Upper lobe of left lung (tissue), 6 donors: ENCODE measurements at regions not wholly inside any gene's neighbourhood (a gene's known extent, or its start where the extent isn't known, plus 50 kb on each side); places are given as distances from the start of the nearest gene placed in this dataset.
A peak's percentile ranks its signal among the peaks of the same experiment; 100 is the strongest.
"Not testable (repeated sequence)": the region's sequence is repeated elsewhere in the genome, so short reads cannot be mapped to it uniquely, and the experiment has no call there.

Experiments used
- ATAC-seq, 2 donors: fragments of 200-7000 bp; cut with Tn5 transposase; one replicate each; pipeline ENCODE4 v1.9.1; 2022; ENCODE audit warnings: mild to moderate bottlenecking in 2 of 2, moderate library complexity in 2 of 2; ENCODE audit not compliant: low FRiP score in 2 of 2
- DNase-seq, 2 donors: peaks; one replicate each; pipeline ENCODE4 v3.0.0-alpha.2; 2019 to 2020
- H3K27ac ChIP-seq, 4 donors: fragments of 200-600 bp; sonication (generic); one replicate each; pipeline ENCODE4 v1.5.1; 2016 to 2019
- H3K27me3 ChIP-seq, 4 donors: fragments of 200-600 bp; sonication (generic); one replicate each; pipeline ENCODE4 v1.5.1; 2017 to 2019
- H3K36me3 ChIP-seq, 4 donors: fragments of 200-600 bp; sonication (generic); one replicate each; pipeline ENCODE4 v1.5.1; 2016 to 2019
- H3K4me1 ChIP-seq, 4 donors: fragments of 200-600 bp; sonication (generic); one replicate each; pipeline ENCODE4 v1.5.1; 2018 to 2019
- H3K4me3 ChIP-seq, 4 donors: fragments of 200-600 bp; sonication (generic); one replicate each; pipeline ENCODE4 v1.5.1; 2017 to 2019; ENCODE audit warnings: mild to moderate bottlenecking in 2 of 4, moderate library complexity in 1 of 4
- H3K9me3 ChIP-seq, 4 donors: fragments of 200-600 bp; sonication (generic); one replicate each; pipeline ENCODE4 v1.5.1; 2018 to 2019
- CTCF ChIP-seq, 6 experiments: fragments of 450-650 bp in 4 of 6; fragments of 200-600 bp in 2 of 6; sonication (generic) in 2 of 6; IDR thresholded peaks; one replicate each; pipeline ENCODE4 v1.5.1; 2016 to 2019; ENCODE audit warnings: antibody characterized with exemption in 6 of 6
- EP300 ChIP-seq, 4 donors: sonication (generic); formaldehyde crosslinking; IDR thresholded peaks; one replicate each; pipeline ENCODE4 v1.5.1; 2017; ENCODE audit warnings: antibody characterized with exemption in 4 of 4, control low read depth in 2 of 4
- POLR2A ChIP-seq, 4 donors: fragments of 450-650 bp; IDR thresholded peaks; one replicate each; pipeline ENCODE4 v1.5.1; 2016 to 2017; ENCODE audit warnings: antibody characterized with exemption in 4 of 4, mild to moderate bottlenecking in 2 of 4
- POLR2AphosphoS5 ChIP-seq, 2 donors: sonication (generic); formaldehyde crosslinking; IDR thresholded peaks; one replicate each; pipeline ENCODE4 v1.5.1; 2017; ENCODE audit warnings: antibody characterized with exemption in 2 of 2
- WGBS, 2 donors: methylation state at CpG; one replicate each; pipeline ENCODE4 v1.1.5; 2017 to 2018; 5-methylcytosine and 5-hydroxymethylcytosine counted together
- donor health status: DM: no; HTN: no; CAD: no; lungs with moderate emphysema.
- donor health status: DM: no; HTN: yes; CAD: no; lungs with severe emphysema.

GRCh38 chr12:59056966-59057365 is 136.7 kb upstream of the LRIG3 start:
- Histone ChIP-seq H3K9me3 (no peaks in the 10 kb centered on the region), H3K4me1 (no peaks in the 10 kb centered on the region), H3K4me3 (no peak overlapping the region), H3K36me3 (no peaks in the 10 kb centered on the region), H3K27me3 (no peaks in the 10 kb centered on the region), H3K27ac (no peak overlapping the region)
- DNase-seq (no peak), ATAC-seq (no peak)
- WGBS, 2 donors: 74 to 77% methylated on average over 3 of the region's 3 CpGs
- TF ChIP-seq CTCF (IDR thresholded peaks at IDR 0.05): no peak
- TF ChIP-seq EP300 (IDR thresholded peaks at IDR 0.05): no peak
- no peak for TF ChIP-seq POLR2A (IDR thresholded peaks at IDR 0.05)
- TF ChIP-seq POLR2AphosphoS5 (IDR thresholded peaks at IDR 0.05): no peak

GRCh38 chr12:59055204-59055860 is 135.0 kb upstream of the LRIG3 start:
- no peaks in the 10 kb centered on the region for H3K36me3 ChIP-seq

GRCh38 chr12:59053266-59053899 is 133.1 kb upstream of the LRIG3 start:
- H3K27ac ChIP-seq, H3K36me3 ChIP-seq, DNase-seq, H3K27me3 ChIP-seq, H3K4me1 ChIP-seq, ATAC-seq, H3K9me3 ChIP-seq, H3K4me3 ChIP-seq: not testable (repeated sequence)
- WGBS, 2 donors: 76 to 83% methylated on average over 11 of the region's 11 CpGs

More at GRCh38 chr12:59055204-59055860, 135.0 kb upstream of the LRIG3 start:
- H3K27me3 ChIP-seq: no peaks in the 10 kb centered on the region
- DNase-seq (no peak), ATAC-seq (peak in 1 of 2 donors; percentile 69)
- TF ChIP-seq CTCF (IDR thresholded peaks at IDR 0.05): no peak
- TF ChIP-seq POLR2A (IDR thresholded peaks at IDR 0.05): no peak
- no peak for TF ChIP-seq POLR2AphosphoS5 (IDR thresholded peaks at IDR 0.05)
- TF ChIP-seq EP300 (IDR thresholded peaks at IDR 0.05): no peak
- no peak overlapping the region for H3K27ac ChIP-seq
- H3K9me3 ChIP-seq: no peaks in the 10 kb centered on the region
- 35 to 41% methylated on average over 1 of the region's 1 CpG for WGBS, 2 donors
- no peaks in the 10 kb centered on the region for H3K4me1 ChIP-seq
- H3K4me3 ChIP-seq: no peak overlapping the region

- Histone ChIP-seq H3K27me3 (no peaks in the 10 kb centered on the region), H3K27ac (no peak overlapping the region), H3K36me3 (no peaks in the 10 kb centered on the region), H3K9me3 (no peaks in the 10 kb centered on the region), H3K4me3 (no peak overlapping the region), H3K4me1 (peaks cover 0 to 2% (median 0%) of the 10 kb centered on the region in 4 donors)
- ATAC-seq (no peak), DNase-seq (no peak)
- WGBS, 2 donors: 55 to 72% methylated on average over 2 of the region's 2 CpGs
- TF ChIP-seq CTCF (IDR thresholded peaks at IDR 0.05) (no peak), EP300 (IDR thresholded peaks at IDR 0.05) (no peak), POLR2AphosphoS5 (IDR thresholded peaks at IDR 0.05) (no peak), POLR2A (IDR thresholded peaks at IDR 0.05) (no peak)
These were observed 126.6 kb upstream of the LRIG3 start for GRCh38 chr12:59046763-59047534.

DNA sequence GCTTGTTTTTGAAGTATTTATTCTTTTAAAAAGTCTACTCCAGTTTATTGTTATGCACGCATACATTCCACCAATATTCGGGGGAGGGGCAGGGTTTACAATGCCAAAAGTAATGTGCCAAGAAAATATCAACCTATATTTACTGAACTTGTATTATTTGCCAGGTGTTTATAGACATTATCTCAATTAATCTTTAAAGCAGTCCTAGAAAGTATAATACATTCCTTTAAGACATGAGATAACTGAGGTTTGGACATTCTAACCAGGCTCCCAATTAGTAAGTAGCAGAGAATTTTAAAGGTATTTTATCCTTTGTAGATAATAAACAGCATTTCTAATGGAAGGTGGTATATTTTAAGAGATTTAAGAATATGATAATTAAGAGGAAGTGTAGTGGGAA is 124.5 kb upstream of the LRIG3 start:
- DNase-seq: no peak
- WGBS, 2 donors: 80 to 84% methylated on average over 2 of the region's 2 CpGs
- no peaks in the 10 kb centered on the region for H3K36me3 ChIP-seq
- H3K27me3 ChIP-seq: no peaks in the 10 kb centered on the region
- TF ChIP-seq POLR2AphosphoS5 (IDR thresholded peaks at IDR 0.05): no peak
- TF ChIP-seq POLR2A (IDR thresholded peaks at IDR 0.05): no peak
- no peak for TF ChIP-seq CTCF (IDR thresholded peaks at IDR 0.05)
- no peak for TF ChIP-seq EP300 (IDR thresholded peaks at IDR 0.05)
- no peak for ATAC-seq
- no peaks in the 10 kb centered on the region for H3K9me3 ChIP-seq
- H3K4me3 ChIP-seq: no peak overlapping the region
- H3K27ac ChIP-seq: no peak overlapping the region
- H3K4me1 ChIP-seq: peaks cover 0 to 9% (median 0%) of the 10 kb centered on the region in 4 donors
